Fibroblast of mammary gland (primary cell): ENCODE measurements at regions not wholly inside any gene's neighbourhood (a gene's known extent, or its start where the extent isn't known, plus 50 kb on each side); places are given as distances from the start of the nearest gene placed in this dataset.

Source experiments
- DNase-seq: peaks from one replicate; pipeline ENCODE4 v3.0.0-alpha.2; 2010; ENCODE audit warnings: low read depth
- H3K4me3 ChIP-seq: 2 replicates; pipeline ENCODE4 v1.5.1; 2011; ENCODE audit warnings: low read depth, mild to moderate bottlenecking, low read length, moderate library complexity; ENCODE audit not compliant: control insufficient read depth
- TF ChIP-seq, protein P1 (sequence below): conservative IDR thresholded peaks from 2 replicates; pipeline ENCODE4 v1.5.1; 2011; ENCODE audit warnings: low read depth, low read length, inconsistent platforms; ENCODE audit not compliant: control insufficient read depth, insufficient read depth

DNA sequence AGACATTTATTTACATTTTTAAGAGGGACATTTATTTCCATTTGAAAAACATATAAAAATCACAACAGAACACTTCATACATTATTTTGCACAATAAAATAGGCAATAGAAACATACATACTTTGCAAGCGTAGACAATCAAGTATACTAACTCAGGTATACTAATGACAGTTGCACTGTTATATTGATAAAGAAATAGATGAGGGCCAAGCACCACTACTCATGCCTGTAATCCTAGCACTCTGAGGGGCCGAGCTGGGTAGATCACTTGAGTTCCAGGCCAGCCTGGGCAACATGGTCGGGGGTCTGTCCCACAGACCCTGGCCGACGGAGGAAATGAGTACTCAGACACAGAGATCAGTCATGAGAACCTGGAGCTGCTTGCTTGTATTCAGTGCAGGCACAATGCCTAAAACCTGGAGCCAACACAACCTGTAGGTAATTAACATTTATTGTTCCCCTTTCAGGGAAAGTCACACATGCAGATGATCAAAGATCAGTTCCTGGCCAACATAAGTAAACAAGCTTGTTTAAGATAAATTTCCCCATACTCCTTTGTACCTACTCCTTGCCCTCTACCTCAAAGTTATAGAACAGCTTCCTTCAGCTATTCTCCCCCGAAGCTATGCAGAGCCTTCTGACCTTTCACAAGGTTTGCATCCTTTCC, 1960.2 kb downstream of the SUCLG1 start:
- H3K4me3 ChIP-seq: no peak overlapping the region
- DNase-seq: no peak
- TF ChIP-seq, protein P1, sequence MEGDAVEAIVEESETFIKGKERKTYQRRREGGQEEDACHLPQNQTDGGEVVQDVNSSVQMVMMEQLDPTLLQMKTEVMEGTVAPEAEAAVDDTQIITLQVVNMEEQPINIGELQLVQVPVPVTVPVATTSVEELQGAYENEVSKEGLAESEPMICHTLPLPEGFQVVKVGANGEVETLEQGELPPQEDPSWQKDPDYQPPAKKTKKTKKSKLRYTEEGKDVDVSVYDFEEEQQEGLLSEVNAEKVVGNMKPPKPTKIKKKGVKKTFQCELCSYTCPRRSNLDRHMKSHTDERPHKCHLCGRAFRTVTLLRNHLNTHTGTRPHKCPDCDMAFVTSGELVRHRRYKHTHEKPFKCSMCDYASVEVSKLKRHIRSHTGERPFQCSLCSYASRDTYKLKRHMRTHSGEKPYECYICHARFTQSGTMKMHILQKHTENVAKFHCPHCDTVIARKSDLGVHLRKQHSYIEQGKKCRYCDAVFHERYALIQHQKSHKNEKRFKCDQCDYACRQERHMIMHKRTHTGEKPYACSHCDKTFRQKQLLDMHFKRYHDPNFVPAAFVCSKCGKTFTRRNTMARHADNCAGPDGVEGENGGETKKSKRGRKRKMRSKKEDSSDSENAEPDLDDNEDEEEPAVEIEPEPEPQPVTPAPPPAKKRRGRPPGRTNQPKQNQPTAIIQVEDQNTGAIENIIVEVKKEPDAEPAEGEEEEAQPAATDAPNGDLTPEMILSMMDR: no peak

DNA sequence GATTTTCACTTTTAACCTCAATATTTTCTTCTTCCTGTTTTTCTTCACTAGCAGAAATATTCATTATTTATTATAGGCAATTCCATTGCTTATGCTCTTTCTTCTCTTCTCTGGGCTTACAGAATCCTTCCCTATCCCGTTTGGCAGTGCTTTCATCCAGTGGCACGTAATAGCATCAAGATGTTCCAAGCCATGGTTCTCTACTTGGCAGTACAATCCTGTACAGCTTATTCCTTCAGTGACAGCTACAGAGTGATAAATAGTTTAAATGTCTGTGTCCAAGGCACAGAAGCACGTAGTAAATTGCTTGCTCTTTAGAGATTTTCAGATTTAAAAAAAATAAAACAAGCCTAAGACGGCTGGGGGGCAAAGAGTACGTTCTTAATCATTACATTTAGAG, 1964.3 kb downstream of the SUCLG1 start:
- no peak overlapping the region for H3K4me3 ChIP-seq
- TF ChIP-seq, protein P1: no peak
- DNase-seq: no peak

DNA sequence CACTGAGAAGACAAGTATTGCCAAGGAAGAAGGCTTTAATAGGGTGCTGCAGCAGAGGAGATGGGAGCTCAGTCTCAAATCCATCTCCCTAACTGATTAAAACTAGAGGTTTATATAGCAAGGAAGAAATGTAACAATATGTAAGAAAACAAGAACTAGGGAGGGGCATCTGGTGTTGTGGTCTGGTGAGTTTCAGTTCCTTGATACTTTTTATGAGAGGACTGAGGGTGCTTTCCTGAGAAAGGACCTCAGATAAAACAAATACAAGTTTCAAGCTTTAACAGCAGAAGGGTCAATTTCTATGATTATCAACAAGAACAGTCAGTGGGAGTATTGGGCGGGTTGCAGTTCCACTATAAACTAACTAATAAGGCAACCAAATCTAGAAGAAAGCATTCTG, 1967.5 kb downstream of the SUCLG1 start:
- H3K4me3 ChIP-seq: no peak overlapping the region
- TF ChIP-seq, protein P1: no peak
- no peak for DNase-seq

DNA sequence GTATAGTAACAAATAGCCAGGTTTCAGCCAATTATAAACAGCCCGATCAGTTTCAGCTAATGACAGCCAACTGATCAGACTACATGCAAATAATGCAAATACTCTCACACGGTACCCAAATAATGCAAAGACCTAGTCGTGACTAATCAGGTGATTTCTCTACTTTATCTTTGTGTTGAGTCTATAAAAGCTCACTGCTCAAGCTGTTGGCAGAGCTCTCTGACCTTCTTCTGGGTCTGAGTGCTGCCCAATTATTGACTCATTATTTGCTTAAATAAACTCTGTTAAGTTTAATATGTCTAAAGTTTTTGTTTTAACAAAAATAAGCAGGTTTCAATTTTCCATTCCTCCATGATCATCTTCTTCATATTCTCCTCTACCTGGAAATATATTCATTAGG, 1971.7 kb downstream of the SUCLG1 start:
- H3K4me3 ChIP-seq: no peak overlapping the region
- no peak for DNase-seq
- TF ChIP-seq, protein P1: no peak

DNA sequence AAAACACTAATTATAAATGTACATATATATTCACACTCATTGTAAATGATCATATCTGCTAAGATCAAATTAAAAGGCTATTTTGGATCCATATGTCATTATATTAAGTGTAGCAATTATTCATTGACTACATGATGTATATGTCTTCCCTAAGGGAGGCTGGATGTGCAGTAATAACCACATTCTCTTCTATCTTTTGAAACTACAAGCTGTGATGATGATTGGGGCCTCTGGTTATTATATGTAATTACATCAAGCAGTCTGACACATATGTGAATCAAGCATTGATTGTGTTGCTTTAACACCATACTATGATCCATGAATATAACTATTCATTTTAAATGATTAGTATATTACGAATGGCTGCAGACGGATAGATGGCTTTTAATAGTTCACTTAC, 1973.4 kb downstream of the SUCLG1 start:
- TF ChIP-seq, protein P1: no peak
- H3K4me3 ChIP-seq: no peak overlapping the region
- DNase-seq: no peak

DNA sequence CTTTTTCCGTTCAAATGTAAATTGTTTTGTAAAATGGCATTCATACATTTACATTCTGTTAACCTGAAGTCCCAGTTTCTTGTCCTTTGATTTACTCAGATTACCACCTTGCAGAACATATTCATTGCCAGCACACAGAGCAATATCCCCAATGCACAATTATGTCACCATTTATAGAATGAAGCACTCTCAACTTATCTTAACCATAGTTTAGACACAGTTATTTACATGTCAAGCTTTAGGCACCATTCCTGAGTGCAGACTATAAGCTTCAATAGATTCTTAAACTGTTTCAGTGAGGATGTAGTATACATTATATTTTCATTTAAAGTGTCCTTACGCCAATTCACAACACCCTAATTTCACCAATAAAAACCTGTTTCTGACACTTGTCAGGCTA, 1977.9 kb downstream of the SUCLG1 start:
- DNase-seq: no peak
- TF ChIP-seq, protein P1: no peak
- no peak overlapping the region for H3K4me3 ChIP-seq

DNA sequence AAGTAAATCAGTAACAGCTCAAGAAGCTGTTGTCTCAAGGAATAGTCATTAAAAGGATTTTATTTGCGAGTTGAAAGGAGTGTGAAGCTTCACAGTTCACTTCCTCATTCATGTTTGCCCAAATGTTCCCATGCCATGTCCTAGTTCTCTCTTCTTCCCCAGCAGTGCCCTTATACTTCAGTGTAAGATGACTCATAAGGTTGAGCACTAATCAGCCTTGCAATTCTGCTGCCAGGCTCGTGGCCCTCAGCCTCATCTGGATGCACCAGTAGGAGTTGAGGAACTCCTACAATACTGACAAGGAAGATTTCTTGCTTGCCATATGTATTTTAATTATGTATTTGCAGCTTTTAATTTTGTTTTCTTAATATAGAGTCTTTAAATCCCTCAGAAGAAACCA, 1980.4 kb downstream of the SUCLG1 start:
- H3K4me3 ChIP-seq: no peak overlapping the region
- TF ChIP-seq, protein P1: no peak
- no peak for DNase-seq
